Activated CD8-positive, alpha-beta T cell treated with anti-CD3 and anti-CD28 coated beads, Interleukin-2, amount 10 ng/mL, durations not matched to agents 7 days and 5 days (primary cell): ENCODE measurements at regions not wholly inside any gene's neighbourhood (a gene's known extent, or its start where the extent isn't known, plus 50 kb on each side); places are given as distances from the start of the nearest gene placed in this dataset.
"Not testable (repeated sequence)": the region's sequence is repeated elsewhere in the genome, so short reads cannot be mapped to it uniquely, and the experiment has no call there.

Experiments
- ATAC-seq: fragments of 150-1000 bp; cut with Tn5 transposase; one replicate; pipeline ENCODE4 v1.10.0; 2021; ENCODE audit warnings: moderate library complexity
- CTCF ChIA-PET: fragments of 350-600 bp; sonication (Branson Sonifier 250); formaldehyde crosslinking; loops from one replicate; lab custom pipeline; 2021; ENCODE audit warnings: antibody characterized with exemption; lab: Charles Lee
- POLR2A ChIA-PET: fragments of 350-600 bp; sonication (Branson Sonifier 250); formaldehyde crosslinking; loops from one replicate; lab custom pipeline; 2021; ENCODE audit warnings: antibody characterized with exemption; lab: Charles Lee
- DNase-seq: peaks from one replicate; pipeline ENCODE4 v3.0.0-alpha.2; 2020
- H3K27ac Mint-ChIP-seq: one replicate; pipeline ENCODE4 v1.8.0; 2021; ENCODE audit warnings: mild to moderate bottlenecking, mixed read lengths
- H3K27me3 Mint-ChIP-seq: one replicate; pipeline ENCODE4 v1.8.0; 2021; ENCODE audit warnings: low read depth, mixed read lengths
- H3K36me3 Mint-ChIP-seq: one replicate; pipeline ENCODE4 v1.8.0; 2021; ENCODE audit warnings: low read depth, mixed read lengths
- H3K4me1 Mint-ChIP-seq: one replicate; pipeline ENCODE4 v1.8.0; 2021; ENCODE audit warnings: low read depth, mixed read lengths
- H3K4me3 Mint-ChIP-seq: one replicate; pipeline ENCODE4 v1.8.0; 2021; ENCODE audit warnings: mild to moderate bottlenecking, mixed read lengths
- H3K9me3 Mint-ChIP-seq: one replicate; pipeline ENCODE4 v1.8.0; 2022; ENCODE audit warnings: mixed read lengths; ENCODE audit not compliant: insufficient read depth

DNA sequence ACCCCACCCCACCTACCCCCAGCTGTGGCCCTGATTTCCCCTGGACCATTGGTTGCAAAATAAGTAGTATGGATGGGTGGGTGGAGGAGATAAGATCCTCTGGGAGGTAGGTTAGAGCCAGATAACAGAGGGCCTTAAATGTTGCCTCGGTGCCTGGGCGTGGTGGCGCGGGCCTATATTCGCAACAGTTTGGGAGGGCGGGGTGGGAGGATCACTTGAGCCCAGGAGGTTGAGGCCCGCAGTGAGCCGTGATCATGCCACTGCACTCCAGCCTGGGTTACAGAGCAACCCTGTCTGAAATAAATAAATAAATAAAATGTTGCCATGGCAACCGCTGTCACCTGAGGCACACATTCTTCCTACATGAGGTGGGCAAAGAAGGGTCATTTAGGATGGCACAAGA, 103.3 kb upstream of the GATA6 start:
- Mint-ChIP-seq H3K4me1 (no peaks in the 10 kb centered on the region), H3K36me3 (no peaks in the 10 kb centered on the region), H3K9me3 (no peaks in the 10 kb centered on the region), H3K27me3 (no peaks in the 10 kb centered on the region), H3K4me3 (no peak overlapping the region), H3K27ac (no peak overlapping the region)
- ATAC-seq (no peak), DNase-seq (no peak)
- ChIA-PET POLR2A (no interaction called here), CTCF (no interaction called here)

DNA sequence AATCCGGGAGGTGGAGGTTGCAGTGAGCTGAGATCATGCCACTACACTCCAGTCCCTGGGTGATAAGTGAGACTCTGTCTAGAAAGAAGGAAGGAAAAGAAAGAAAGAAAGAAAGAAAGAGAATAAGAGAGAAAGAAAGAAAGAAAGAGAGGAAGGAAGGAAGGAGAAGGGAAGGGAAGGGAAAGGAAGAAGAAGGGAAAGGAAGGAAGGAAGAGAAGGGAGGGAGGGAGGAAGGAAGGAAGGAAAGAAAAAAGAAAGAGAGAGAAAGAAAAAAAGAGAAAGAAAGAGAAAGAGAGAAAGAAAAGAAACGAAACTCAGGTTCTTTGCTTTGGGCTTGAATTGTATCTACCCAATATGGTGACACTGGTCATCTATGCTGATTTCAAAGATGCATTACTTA, 102.3 kb upstream of the GATA6 start:
- ATAC-seq (no peak), DNase-seq (no peak)
- no peaks in the 10 kb centered on the region for H3K9me3 Mint-ChIP-seq
- no peaks in the 10 kb centered on the region for H3K27me3 Mint-ChIP-seq
- H3K36me3 Mint-ChIP-seq: no peaks in the 10 kb centered on the region
- no peak overlapping the region for H3K4me3 Mint-ChIP-seq
- ChIA-PET CTCF (no interaction called here), POLR2A (no interaction called here)
- H3K4me1 Mint-ChIP-seq: no peaks in the 10 kb centered on the region
- H3K27ac Mint-ChIP-seq: no peak overlapping the region

DNA sequence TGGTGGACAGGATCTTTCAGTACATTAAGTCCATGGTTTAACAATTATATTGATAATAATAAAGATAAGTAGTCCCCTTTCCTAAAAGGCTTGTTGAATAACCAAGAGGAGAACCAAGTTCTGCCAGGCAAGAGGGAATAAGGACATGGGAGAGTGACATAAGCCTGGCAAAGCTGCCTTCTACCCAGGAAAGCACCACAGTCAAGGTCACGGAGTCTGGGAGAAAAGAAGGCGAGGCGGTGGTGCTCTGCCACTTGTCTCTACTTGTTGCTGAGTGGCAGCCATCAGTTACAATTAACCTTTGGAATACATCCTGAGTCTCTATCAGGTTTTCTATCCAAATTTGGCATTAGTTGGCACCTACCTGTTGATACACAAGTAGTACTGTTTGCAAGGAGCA, 101.7 kb upstream of the GATA6 start:
- ATAC-seq (no peak), DNase-seq (no peak)
- H3K9me3 Mint-ChIP-seq: no peaks in the 10 kb centered on the region
- H3K4me1 Mint-ChIP-seq: no peaks in the 10 kb centered on the region
- ChIA-PET POLR2A (no interaction called here), CTCF (no interaction called here)
- no peak overlapping the region for H3K4me3 Mint-ChIP-seq
- no peak overlapping the region for H3K27ac Mint-ChIP-seq
- H3K36me3 Mint-ChIP-seq: no peaks in the 10 kb centered on the region
- H3K27me3 Mint-ChIP-seq: no peaks in the 10 kb centered on the region

- H3K27me3 Mint-ChIP-seq, DNase-seq, H3K4me1 Mint-ChIP-seq, ATAC-seq, H3K36me3 Mint-ChIP-seq, POLR2A ChIA-PET, H3K27ac Mint-ChIP-seq, H3K4me3 Mint-ChIP-seq, H3K9me3 Mint-ChIP-seq, CTCF ChIA-PET: not testable (repeated sequence)
Observed at GRCh38 chr18:22068784-22069183, 100.6 kb upstream of the GATA6 start.

DNA sequence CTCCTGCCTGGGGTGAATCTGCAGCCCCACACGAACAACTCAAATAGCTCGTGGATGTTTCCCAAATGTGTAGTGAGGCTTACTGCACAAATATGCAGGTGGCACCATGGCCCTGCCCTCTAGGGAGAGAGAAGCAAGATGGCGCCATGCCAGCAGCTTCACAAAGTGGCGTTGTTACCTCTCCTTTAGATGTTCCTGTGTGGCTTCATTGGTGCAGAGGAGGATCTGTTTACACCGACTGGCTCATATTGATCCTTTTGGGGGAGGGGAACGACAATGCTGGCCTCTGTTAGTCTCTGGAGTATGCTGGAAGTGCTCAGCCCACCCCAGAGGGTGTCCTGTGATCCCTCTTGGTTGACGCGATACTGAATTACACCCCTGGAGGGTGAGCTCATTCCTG, 99.5 kb upstream of the GATA6 start:
- Mint-ChIP-seq H3K4me1 (no peaks in the 10 kb centered on the region), H3K4me3 (no peak overlapping the region), H3K9me3 (no peaks in the 10 kb centered on the region), H3K27me3 (no peaks in the 10 kb centered on the region), H3K36me3 (no peaks in the 10 kb centered on the region), H3K27ac (no peak overlapping the region)
- no peak for ATAC-seq
- CTCF ChIA-PET: no interaction called here
- DNase-seq: no peak
- POLR2A ChIA-PET: no interaction called here

DNA sequence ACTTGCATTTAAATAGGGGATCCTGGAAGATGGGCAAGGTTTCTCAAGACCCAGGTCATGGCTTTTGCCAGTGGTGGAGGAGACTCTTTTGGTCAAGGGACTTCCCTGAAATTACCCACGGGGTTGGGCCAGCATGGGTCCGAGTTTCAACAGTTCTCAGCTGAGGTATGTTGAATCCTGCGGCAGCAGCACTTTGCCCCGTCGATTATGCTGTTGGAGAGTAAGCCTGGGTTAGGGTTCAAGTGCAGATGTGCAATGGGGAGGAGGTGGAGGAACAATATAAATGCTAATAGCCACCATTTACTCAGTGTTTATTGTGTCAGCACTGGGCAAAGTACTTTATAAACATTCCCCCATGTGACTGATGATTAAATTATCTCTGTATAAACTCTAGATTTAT, 96.0 kb upstream of the GATA6 start:
- H3K9me3 Mint-ChIP-seq: no peaks in the 10 kb centered on the region
- no peaks in the 10 kb centered on the region for H3K4me1 Mint-ChIP-seq
- no peaks in the 10 kb centered on the region for H3K27me3 Mint-ChIP-seq
- no peak overlapping the region for H3K4me3 Mint-ChIP-seq
- no peaks in the 10 kb centered on the region for H3K36me3 Mint-ChIP-seq
- CTCF ChIA-PET: no interaction called here
- ATAC-seq (no peak), DNase-seq (no peak)
- H3K27ac Mint-ChIP-seq: no peak overlapping the region
- POLR2A ChIA-PET: no interaction called here

- no peaks in the 10 kb centered on the region for H3K4me1 Mint-ChIP-seq
- no peak overlapping the region for H3K27ac Mint-ChIP-seq
- no peaks in the 10 kb centered on the region for H3K9me3 Mint-ChIP-seq
- ATAC-seq: no peak
- no peak overlapping the region for H3K4me3 Mint-ChIP-seq
- no peaks in the 10 kb centered on the region for H3K27me3 Mint-ChIP-seq
- DNase-seq: no peak
- POLR2A ChIA-PET: no interaction called here
- H3K36me3 Mint-ChIP-seq: no peaks in the 10 kb centered on the region
- CTCF ChIA-PET: no interaction called here
Observed at GRCh38 chr18:22074282-22075070, 94.9 kb upstream of the GATA6 start.

- CTCF ChIA-PET: no interaction called here
- no peak for ATAC-seq
- no peak overlapping the region for H3K27ac Mint-ChIP-seq
Observed at GRCh38 chr18:22080035-22080434, 89.4 kb upstream of the GATA6 start.

DNA sequence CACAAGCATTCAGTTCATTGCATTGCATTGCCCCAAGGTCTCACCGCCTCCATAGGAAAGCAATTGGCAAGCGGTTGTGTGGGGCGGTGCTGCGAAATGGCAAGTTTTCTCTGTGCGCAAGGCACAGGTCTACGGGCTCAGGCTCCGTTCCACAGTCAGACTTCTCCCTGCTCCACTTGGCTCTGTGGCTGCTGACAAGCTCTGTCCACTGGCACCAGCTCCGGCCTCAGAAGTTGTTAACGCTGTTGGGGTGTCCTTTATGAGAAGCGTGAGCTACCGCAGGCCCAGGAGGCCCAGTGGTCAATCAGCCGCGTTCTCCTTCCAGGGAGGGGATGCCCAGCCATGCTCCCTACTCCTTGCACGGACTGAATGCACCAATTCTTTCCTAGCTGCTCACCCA, 87.0 kb upstream of the GATA6 start:
- ATAC-seq (no peak), DNase-seq (no peak)
- ChIA-PET POLR2A (no interaction called here), CTCF (no interaction called here)
- Mint-ChIP-seq H3K4me3 (no peak overlapping the region), H3K36me3 (no peaks in the 10 kb centered on the region), H3K9me3 (peaks cover 2% of the 10 kb centered on the region), H3K4me1 (no peaks in the 10 kb centered on the region), H3K27ac (no peak overlapping the region), H3K27me3 (no peaks in the 10 kb centered on the region)

More at GRCh38 chr18:22080035-22080434, 89.4 kb upstream of the GATA6 start:
- DNase-seq: no peak
- peaks cover 2% of the 10 kb centered on the region for H3K9me3 Mint-ChIP-seq
- POLR2A ChIA-PET: no interaction called here
- H3K36me3 Mint-ChIP-seq: no peaks in the 10 kb centered on the region
- no peak overlapping the region for H3K4me3 Mint-ChIP-seq
- no peaks in the 10 kb centered on the region for H3K4me1 Mint-ChIP-seq
- no peaks in the 10 kb centered on the region for H3K27me3 Mint-ChIP-seq

- no peaks in the 10 kb centered on the region for H3K36me3 Mint-ChIP-seq
- DNase-seq (no peak), ATAC-seq (no peak)
- H3K4me1 Mint-ChIP-seq: no peaks in the 10 kb centered on the region
- H3K9me3 Mint-ChIP-seq: peaks cover 2% of the 10 kb centered on the region
- no peaks in the 10 kb centered on the region for H3K27me3 Mint-ChIP-seq
- no peak overlapping the region for H3K27ac Mint-ChIP-seq
- POLR2A ChIA-PET: no interaction called here
- no peak overlapping the region for H3K4me3 Mint-ChIP-seq
- CTCF ChIA-PET: no interaction called here
Observed at GRCh38 chr18:22084547-22084946, 84.8 kb upstream of the GATA6 start.

GRCh38 chr18:22086973-22087372, 82.4 kb upstream of the GATA6 start:
- ATAC-seq: no peak
- no peak for DNase-seq
- H3K27ac Mint-ChIP-seq: no peak overlapping the region
- peaks cover 2% of the 10 kb centered on the region for H3K9me3 Mint-ChIP-seq
- no peaks in the 10 kb centered on the region for H3K4me1 Mint-ChIP-seq
- no peaks in the 10 kb centered on the region for H3K36me3 Mint-ChIP-seq
- H3K27me3 Mint-ChIP-seq: no peaks in the 10 kb centered on the region
- ChIA-PET CTCF (no interaction called here), POLR2A (no interaction called here)
- H3K4me3 Mint-ChIP-seq: no peak overlapping the region

DNA sequence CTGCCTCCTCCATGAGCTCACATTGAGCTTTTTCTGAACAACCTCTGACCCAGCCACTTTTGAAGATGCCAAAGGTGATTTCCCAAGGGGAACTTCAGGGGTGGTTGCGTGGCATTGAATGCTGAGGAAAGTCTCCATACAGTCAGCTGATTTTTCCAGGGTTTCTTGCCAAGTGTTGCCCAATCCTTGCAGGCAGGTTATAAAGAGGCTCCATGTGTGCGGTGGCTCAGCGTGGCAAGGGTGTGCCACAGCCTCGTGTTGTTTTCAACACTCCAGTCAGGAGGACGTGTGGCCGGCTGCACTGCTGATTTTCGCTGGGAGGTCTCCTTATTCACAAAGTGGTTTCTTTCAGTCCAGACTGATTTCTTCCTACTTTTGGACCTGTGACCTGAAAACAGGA, 81.4 kb upstream of the GATA6 start:
- ATAC-seq (no peak), DNase-seq (no peak)
- H3K4me3 Mint-ChIP-seq: no peak overlapping the region
- CTCF ChIA-PET: no interaction called here
- no peaks in the 10 kb centered on the region for H3K4me1 Mint-ChIP-seq
- H3K27ac Mint-ChIP-seq: no peak overlapping the region
- H3K27me3 Mint-ChIP-seq: no peaks in the 10 kb centered on the region
- POLR2A ChIA-PET: no interaction called here
- no peaks in the 10 kb centered on the region for H3K36me3 Mint-ChIP-seq
- peaks cover 2% of the 10 kb centered on the region for H3K9me3 Mint-ChIP-seq
